Breast epithelium (tissue), 4 donors: ENCODE measurements at regions not wholly inside any gene's neighbourhood (a gene's known extent, or its start where the extent isn't known, plus 50 kb on each side); places are given as distances from the start of the nearest gene placed in this dataset.
"Not testable (repeated sequence)": the region's sequence is repeated elsewhere in the genome, so short reads cannot be mapped to it uniquely, and the experiment has no call there.

ENCODE experiments used
- DNase-seq, 2 donors: peaks; one replicate each; pipeline ENCODE4 v3.0.0-alpha.2; 2019; ENCODE audit warnings: low spot score in 2 of 2
- H3K27ac ChIP-seq, 2 donors: fragments of 200-600 bp; sonication (generic) in 1 of 2; one replicate each; pipeline ENCODE4 v1.5.1; 2016 to 2019; ENCODE audit warnings: mild to moderate bottlenecking in 1 of 2
- H3K27me3 ChIP-seq, 2 donors: fragments of 200-600 bp; sonication (generic) in 1 of 2; one replicate each; pipeline versions ENCODE4 v1.5.1 to v1.6.0; 2017 to 2019; ENCODE audit warnings: control low read depth in 1 of 2, mild to moderate bottlenecking in 1 of 2
- H3K36me3 ChIP-seq: fragments of 200-600 bp; one replicate; pipeline ENCODE4 v1.5.1; 2019
- H3K4me1 ChIP-seq, 2 donors: fragments of 200-600 bp; sonication (generic); one replicate each; pipeline ENCODE4 v1.5.1; 2016 to 2019; ENCODE audit warnings: control low read depth in 1 of 2
- H3K4me3 ChIP-seq, 3 donors: fragments of 200-600 bp; sonication (generic); 1 replicate in 2 of 3; 2 replicates in 1 of 3; pipeline ENCODE4 v1.5.1; 2016 to 2019; ENCODE audit warnings: mild to moderate bottlenecking in 3 of 3, moderate library complexity in 2 of 3
- H3K9me3 ChIP-seq, 2 donors: fragments of 200-600 bp; sonication (generic) in 1 of 2; one replicate each; pipeline ENCODE4 v1.5.1; 2016 to 2019; ENCODE audit warnings: control low read depth in 1 of 2
- CTCF ChIP-seq, 3 donors: fragments of 450-650 bp; IDR thresholded peaks; one replicate each; pipeline ENCODE4 v1.5.1; 2016 to 2017; ENCODE audit warnings: antibody characterized with exemption in 3 of 3, mild to moderate bottlenecking in 3 of 3, moderate library complexity in 3 of 3
- POLR2A ChIP-seq: fragments of 450-650 bp; IDR thresholded peaks from one replicate; pipeline ENCODE4 v1.6.1; 2016; ENCODE audit warnings: antibody characterized with exemption, mild to moderate bottlenecking, moderate library complexity
- POLR2AphosphoS5 ChIP-seq, 3 donors: sonication (generic); formaldehyde crosslinking; IDR thresholded peaks; one replicate each; pipeline ENCODE4 v1.6.1; 2017; ENCODE audit warnings: antibody characterized with exemption in 3 of 3
- intact Hi-C: fragments of 100-400 bp; cut with DNase I; formaldehyde crosslinking; loops from one replicate; pipeline ENCODE4 v1.15.1; 2023; ENCODE audit warnings: low total_unique reads

GRCh38 chr1:238341395-238341794 lies 450.7 kb upstream of the ZP4 start:
- H3K9me3 ChIP-seq = peaks cover 0 to 6% of the 10 kb centered on the region in 2 donors
- intact Hi-C loops = no loop called here

DNA sequence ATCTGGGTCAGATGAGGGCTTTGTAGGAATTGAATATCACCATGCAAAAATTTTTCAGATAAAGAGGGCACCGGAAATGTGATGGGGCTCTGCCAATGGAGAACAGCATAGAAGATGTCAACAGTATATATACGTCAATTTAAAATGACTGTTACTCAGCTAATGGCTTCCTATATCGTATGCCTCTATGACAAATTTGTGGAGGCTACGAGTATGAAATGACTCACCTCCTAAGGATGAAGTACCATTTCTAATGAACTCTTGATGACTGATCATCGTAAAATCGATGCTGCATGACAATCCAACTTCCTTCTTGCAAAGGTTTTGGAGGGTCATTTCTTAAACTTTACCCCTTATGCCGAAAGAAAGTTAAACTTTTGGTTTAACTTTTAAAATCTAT lies 450.3 kb upstream of the ZP4 start:
- Histone ChIP-seq H3K27me3 (no peaks in the 10 kb centered on the region), H3K9me3 (peaks cover 0 to 6% of the 10 kb centered on the region in 2 donors), H3K36me3 (no peaks in the 10 kb centered on the region), H3K4me1 (no peaks in the 10 kb centered on the region), H3K27ac (no peak overlapping the region), H3K4me3 (no peak overlapping the region)
- no peak for DNase-seq
- intact Hi-C loops = no loop called here
- TF ChIP-seq POLR2A (no peak), CTCF (IDR thresholded peaks at IDR 0.05) (no peak), POLR2AphosphoS5 (IDR thresholded peaks at IDR 0.05) (no peak)

More at GRCh38 chr1:238341395-238341794, 450.7 kb upstream of the ZP4 start:
- DNase-seq = no peak
- Histone ChIP-seq H3K27me3 (no peaks in the 10 kb centered on the region), H3K27ac (no peak overlapping the region), H3K4me3 (no peak overlapping the region), H3K4me1 (no peaks in the 10 kb centered on the region), H3K36me3 (no peaks in the 10 kb centered on the region)
- TF ChIP-seq POLR2A (no peak), POLR2AphosphoS5 (IDR thresholded peaks at IDR 0.05) (no peak), CTCF (IDR thresholded peaks at IDR 0.05) (no peak)

DNA sequence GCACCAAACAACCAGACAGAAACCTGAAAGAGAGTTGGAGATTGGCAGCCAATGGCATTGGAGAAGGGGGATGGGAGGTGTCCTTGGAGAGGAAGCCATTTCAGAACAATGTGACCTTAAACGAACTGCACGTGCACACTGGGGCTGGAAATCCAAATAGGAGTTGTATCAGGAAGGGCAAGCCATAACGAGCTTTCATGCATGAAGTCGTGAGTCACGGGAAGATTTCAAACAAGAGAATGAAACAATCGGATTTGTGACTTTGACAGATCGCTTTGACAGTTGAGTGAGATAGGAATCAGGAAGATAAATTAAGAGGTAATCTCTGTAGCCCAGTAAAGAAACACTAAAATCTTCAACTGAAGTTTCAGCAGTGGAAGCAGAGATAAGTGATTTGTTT lies 445.8 kb upstream of the ZP4 start:
- Histone ChIP-seq H3K27me3 (no peaks in the 10 kb centered on the region), H3K4me3 (no peak overlapping the region), H3K36me3 (no peaks in the 10 kb centered on the region), H3K9me3 (peaks cover 0 to 6% of the 10 kb centered on the region in 2 donors), H3K27ac (no peak overlapping the region), H3K4me1 (no peaks in the 10 kb centered on the region)
- TF ChIP-seq CTCF (IDR thresholded peaks at IDR 0.05) (no peak), POLR2AphosphoS5 (IDR thresholded peaks at IDR 0.05) (no peak), POLR2A (no peak)
- intact Hi-C loops = no loop called here
- DNase-seq = no peak

GRCh38 chr1:238334170-238334569 lies 443.4 kb upstream of the ZP4 start:
- Histone ChIP-seq H3K27ac (no peak overlapping the region), H3K36me3 (no peaks in the 10 kb centered on the region), H3K9me3 (peaks cover 0 to 6% of the 10 kb centered on the region in 2 donors), H3K27me3 (no peaks in the 10 kb centered on the region), H3K4me3 (no peak overlapping the region), H3K4me1 (no peaks in the 10 kb centered on the region)
- intact Hi-C loops = no loop called here
- no peak for TF ChIP-seq POLR2A
- DNase-seq = no peak

DNA sequence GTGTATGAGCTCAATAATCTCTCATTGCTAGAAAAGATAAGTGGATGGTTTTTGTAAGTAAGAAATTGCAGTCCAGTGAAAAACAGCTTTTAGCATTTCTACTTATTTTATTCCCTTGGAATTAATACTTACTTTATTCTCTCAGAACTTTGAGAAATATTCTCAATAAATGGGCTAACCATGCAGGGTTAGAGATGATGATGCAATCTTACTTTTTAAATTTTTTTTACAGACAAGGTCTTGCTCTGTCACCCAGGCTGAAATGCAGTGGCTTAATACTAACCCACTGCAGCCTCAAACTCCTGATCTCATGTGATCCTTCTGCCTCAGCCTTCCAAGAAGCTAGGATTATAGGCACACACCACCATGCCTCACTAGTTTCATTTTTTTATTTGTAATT lies 440.8 kb upstream of the ZP4 start:
- no peak for DNase-seq
- Histone ChIP-seq H3K9me3 (no peaks in the 10 kb centered on the region), H3K27me3 (no peaks in the 10 kb centered on the region), H3K4me3 (no peak overlapping the region), H3K27ac (no peak overlapping the region), H3K4me1 (no peaks in the 10 kb centered on the region), H3K36me3 (no peaks in the 10 kb centered on the region)
- no peak for TF ChIP-seq POLR2A
- no peak for TF ChIP-seq POLR2AphosphoS5 (IDR thresholded peaks at IDR 0.05)
- no peak for TF ChIP-seq CTCF (IDR thresholded peaks at IDR 0.05)
- intact Hi-C loops = no loop called here

DNA sequence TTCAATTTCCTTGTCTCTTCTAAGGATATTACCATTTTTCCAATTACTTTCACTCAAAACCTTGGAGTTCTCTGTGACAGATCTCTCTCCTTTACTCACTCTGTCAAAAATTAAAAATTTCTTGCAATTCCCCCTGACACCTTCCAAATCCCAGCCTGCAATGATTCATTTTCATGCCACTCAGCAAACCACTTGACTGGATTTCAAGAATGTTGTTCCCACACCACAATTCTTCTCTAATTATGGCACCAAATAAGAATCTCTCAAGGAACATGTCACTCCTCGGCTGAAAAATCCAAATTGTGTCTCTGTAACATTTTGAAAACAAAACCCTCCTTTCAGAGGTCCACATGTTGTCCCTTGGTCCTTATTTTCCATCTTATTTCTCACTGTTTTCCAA lies 438.9 kb upstream of the ZP4 start:
- DNase-seq = no peak
- intact Hi-C loops = no loop called here
- Histone ChIP-seq H3K9me3 (no peaks in the 10 kb centered on the region), H3K27ac (no peak overlapping the region), H3K4me3 (no peak overlapping the region), H3K36me3 (no peaks in the 10 kb centered on the region), H3K4me1 (no peaks in the 10 kb centered on the region), H3K27me3 (no peaks in the 10 kb centered on the region)
- no peak for TF ChIP-seq CTCF (IDR thresholded peaks at IDR 0.05)
- no peak for TF ChIP-seq POLR2A
- TF ChIP-seq POLR2AphosphoS5 (IDR thresholded peaks at IDR 0.05) = no peak

GRCh38 chr1:238327033-238327432 lies 436.3 kb upstream of the ZP4 start:
- H3K36me3 ChIP-seq, H3K4me3 ChIP-seq, H3K9me3 ChIP-seq, H3K4me1 ChIP-seq, H3K27me3 ChIP-seq, H3K27ac ChIP-seq, DNase-seq, intact Hi-C loops: not testable (repeated sequence)

- H3K9me3 ChIP-seq, H3K36me3 ChIP-seq, DNase-seq, H3K4me3 ChIP-seq, intact Hi-C loops, H3K27ac ChIP-seq, H3K4me1 ChIP-seq, H3K27me3 ChIP-seq: not testable (repeated sequence)
Observed at GRCh38 chr1:238326479-238326878, 435.8 kb upstream of the ZP4 start.
